Mucosa of descending colon (tissue), 3 donors: ENCODE measurements at regions not wholly inside any gene's neighbourhood (a gene's known extent, or its start where the extent isn't known, plus 50 kb on each side); places are given as distances from the start of the nearest gene placed in this dataset.

Source experiments
- ATAC-seq: fragments of 200-7000 bp; cut with Tn5 transposase; one replicate; pipeline ENCODE4 v1.9.1; 2020; ENCODE audit warnings: mild to moderate bottlenecking, moderate library complexity
- DNase-seq, 3 donors: peaks; one replicate each; pipeline ENCODE4 v3.0.0-alpha.2; 2020
- H3K36me3 ChIP-seq: fragments of 200-600 bp; one replicate; pipeline ENCODE4 v1.8.0; 2021; ENCODE audit warnings: low read depth, mild to moderate bottlenecking
- H3K4me1 ChIP-seq: fragments of 200-600 bp; one replicate; pipeline ENCODE4 v1.8.0; 2021; ENCODE audit warnings: low read depth, mild to moderate bottlenecking
- H3K4me3 ChIP-seq: fragments of 200-600 bp; one replicate; pipeline ENCODE4 v1.8.0; 2021; ENCODE audit warnings: mild to moderate bottlenecking
- H3K9me3 ChIP-seq: fragments of 200-600 bp; one replicate; pipeline ENCODE4 v1.8.0; 2021; ENCODE audit warnings: mild to moderate bottlenecking
- CTCF ChIP-seq: fragments of 200-600 bp; IDR thresholded peaks from one replicate; pipeline ENCODE4 v1.8.0; 2022; ENCODE audit warnings: antibody characterized with exemption, mild to moderate bottlenecking
- intact Hi-C, 2 donors: fragments of 100-400 bp; cut with DNase I in 1 of 2; cut with micrococcal nuclease in 1 of 2; formaldehyde crosslinking; loops; one replicate each; pipeline versions ENCODE4 v1.11.0 to v1.11.1; 2022; cut with DNase I, micrococcal nuclease
- donor health status: DM: no; HTN: no; CAD: no; lungs with moderate emphysema.
- donor health status: DM: no; HTN: no; CAD: no.
- donor health status: DM: no; HTN: yes; CAD: no.

DNA sequence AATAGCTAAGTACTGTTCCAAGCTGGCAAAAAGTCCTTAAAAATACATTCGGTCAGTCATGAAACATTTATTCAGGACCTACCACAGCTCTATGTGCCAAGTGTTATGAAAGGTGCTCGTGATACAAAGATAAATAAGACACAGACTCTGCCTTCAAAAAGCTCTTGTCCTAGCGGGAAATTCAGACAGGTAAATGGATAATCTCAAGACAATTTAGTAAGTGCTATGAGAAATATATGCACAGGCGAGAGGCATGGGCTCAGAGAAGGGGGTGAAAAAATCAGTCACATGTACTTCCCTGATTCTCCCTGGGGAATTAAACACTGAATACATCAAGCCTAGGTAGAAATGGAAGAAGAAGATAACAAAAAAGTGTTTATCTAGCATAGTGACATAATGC lies 49.8 kb upstream of the HEY2 start:
- Histone ChIP-seq H3K4me1 (no peaks in the 10 kb centered on the region), H3K4me3 (no peak overlapping the region), H3K36me3 (no peaks in the 10 kb centered on the region), H3K9me3 (no peaks in the 10 kb centered on the region)
- ATAC-seq (no peak), DNase-seq (no peak)
- intact Hi-C loops: no loop called here
- TF ChIP-seq CTCF: no peak
